GM20431 (cell line): ENCODE measurements at regions not wholly inside any gene's neighbourhood (a gene's known extent, or its start where the extent isn't known, plus 50 kb on each side); places are given as distances from the start of the nearest gene placed in this dataset.

Experiments used
- in situ Hi-C: fragments of 300-500 bp; cut with MseI, MboI; formaldehyde crosslinking; loops from one replicate; pipeline ENCODE4 v1.15.0; 2020; ENCODE audit warnings: low sequenced_read_pairs; ENCODE audit not compliant: unreplicated experiment

- in situ Hi-C loops = no loop called here
These were observed 72.1 kb upstream of the ZNF618 start for GRCh38 chr9:113803811-113804589.

GRCh38 chr9:113805486-113806132, 70.5 kb upstream of the ZNF618 start:
- in situ Hi-C loops = no loop called here

GRCh38 chr9:113807173-113808061, 68.7 kb upstream of the ZNF618 start:
- in situ Hi-C loops = no loop called here

GRCh38 chr9:113808391-113809358, 67.4 kb upstream of the ZNF618 start:
- in situ Hi-C loops = no loop called here

- in situ Hi-C loops = no loop called here
These were observed 58.9 kb upstream of the ZNF618 start for GRCh38 chr9:113817171-113817570.

- in situ Hi-C loops = no loop called here
These were observed 57.7 kb upstream of the ZNF618 start for GRCh38 chr9:113818391-113818790.

- in situ Hi-C loops = no loop called here
These were observed 53.8 kb upstream of the ZNF618 start for GRCh38 chr9:113822315-113822714.

- in situ Hi-C loops = no loop called here
These were observed 52.7 kb upstream of the ZNF618 start for GRCh38 chr9:113823421-113823820.
